CD4-positive, alpha-beta T cell treated with Interleukin-6 for 4 hours (primary cell): ENCODE measurements at regions not wholly inside any gene's neighbourhood (a gene's known extent, or its start where the extent isn't known, plus 50 kb on each side); places are given as distances from the start of the nearest gene placed in this dataset.

Experiments
- DNase-seq: peaks from one replicate; pipeline ENCODE4 v3.0.0-alpha.2; 2020; ENCODE audit warnings: mixed read lengths

DNA sequence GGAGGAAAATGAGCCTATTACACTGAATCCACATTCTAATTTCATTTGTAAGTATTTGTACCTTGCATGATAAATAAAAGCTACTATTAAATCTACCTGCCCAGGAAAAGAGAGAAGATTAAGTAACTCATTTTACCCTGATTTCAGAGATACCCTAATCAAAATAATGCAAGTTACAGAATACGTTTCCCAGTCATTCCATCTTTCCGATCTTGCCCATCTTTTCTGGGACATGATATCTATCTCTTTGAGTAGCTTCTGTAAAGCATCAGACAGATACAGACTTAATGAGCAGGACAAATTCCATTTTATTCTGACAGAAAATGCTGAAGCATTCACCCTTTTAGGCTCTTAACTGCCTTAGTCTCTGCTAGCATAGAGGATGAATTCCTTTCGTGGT is 56.6 kb downstream of the SPRY2 start:
- DNase-seq, result no peak

- no peak for DNase-seq
Measured at GRCh38 chr13:80278706-80279105, 62.2 kb downstream of the SPRY2 start.

DNA sequence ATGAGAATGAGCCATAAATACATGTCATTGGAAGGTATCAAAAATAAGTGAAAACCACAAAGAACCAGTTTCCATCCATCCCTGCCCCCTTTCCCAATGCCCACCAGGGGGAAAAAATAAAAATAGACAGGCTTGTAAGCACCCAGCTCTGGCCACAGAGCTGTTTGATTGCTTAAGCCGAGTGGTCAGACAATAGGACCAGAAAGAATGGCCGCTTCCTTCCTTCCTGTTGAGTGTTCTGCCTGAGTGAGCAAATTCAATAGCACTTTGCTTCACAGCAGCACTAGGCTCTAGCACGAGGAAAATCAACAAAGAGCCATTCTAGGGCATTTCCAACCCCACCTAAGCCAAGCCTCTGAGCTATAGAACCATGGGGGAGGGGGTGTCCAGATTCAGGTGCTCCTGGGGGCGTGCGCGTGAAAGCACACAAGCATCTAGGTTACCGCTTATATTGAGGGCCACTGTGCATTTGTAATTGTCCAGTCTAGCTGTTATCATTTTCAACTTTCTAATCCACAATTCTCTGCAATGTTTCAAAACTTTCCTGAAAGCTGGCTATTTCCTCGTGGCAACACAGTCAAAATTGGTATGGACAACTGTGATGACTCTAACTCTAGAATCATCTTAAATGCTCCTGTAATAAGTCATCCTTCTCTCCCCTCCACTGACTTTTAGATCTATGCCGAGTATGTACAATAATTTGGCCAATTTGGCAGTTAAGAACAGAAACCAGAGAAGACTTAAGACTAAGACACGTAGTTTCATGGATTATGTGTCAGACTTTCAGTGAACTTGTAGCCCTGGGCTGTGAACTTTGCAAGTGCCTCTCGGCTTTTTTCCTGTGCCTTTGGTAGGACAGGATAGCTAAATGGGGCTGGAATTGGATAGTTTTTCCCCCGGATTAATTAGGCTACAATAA is 64.3 kb downstream of the SPRY2 start:
- no peak for DNase-seq

DNA sequence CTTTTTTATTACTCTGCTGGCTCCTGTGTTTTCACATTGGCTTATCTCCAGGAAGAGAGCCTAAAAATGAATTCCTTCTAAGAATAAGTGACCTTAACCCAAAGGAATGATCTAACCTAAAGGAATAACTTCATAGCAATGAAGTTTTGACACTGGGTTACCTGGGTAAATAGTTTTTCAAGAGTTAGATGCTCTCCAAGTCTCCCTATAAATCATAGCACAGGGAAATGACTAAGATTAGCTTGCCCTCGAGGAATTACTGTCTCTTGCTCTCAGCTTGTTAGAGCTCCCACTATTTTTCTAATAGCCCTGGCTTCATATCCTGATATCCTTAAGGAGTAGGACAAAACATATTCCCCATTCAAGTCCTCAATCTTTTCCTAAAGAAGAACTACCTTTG is 66.3 kb downstream of the SPRY2 start:
- no peak for DNase-seq

GRCh38 chr13:80273718-80274117 is 67.2 kb downstream of the SPRY2 start:
- DNase-seq, result no peak

- DNase-seq, result no peak
Measured at GRCh38 chr13:80265348-80265747, 75.6 kb downstream of the SPRY2 start.

- DNase-seq, result no peak
Measured at GRCh38 chr13:80263745-80264513, 77.0 kb downstream of the SPRY2 start.

DNA sequence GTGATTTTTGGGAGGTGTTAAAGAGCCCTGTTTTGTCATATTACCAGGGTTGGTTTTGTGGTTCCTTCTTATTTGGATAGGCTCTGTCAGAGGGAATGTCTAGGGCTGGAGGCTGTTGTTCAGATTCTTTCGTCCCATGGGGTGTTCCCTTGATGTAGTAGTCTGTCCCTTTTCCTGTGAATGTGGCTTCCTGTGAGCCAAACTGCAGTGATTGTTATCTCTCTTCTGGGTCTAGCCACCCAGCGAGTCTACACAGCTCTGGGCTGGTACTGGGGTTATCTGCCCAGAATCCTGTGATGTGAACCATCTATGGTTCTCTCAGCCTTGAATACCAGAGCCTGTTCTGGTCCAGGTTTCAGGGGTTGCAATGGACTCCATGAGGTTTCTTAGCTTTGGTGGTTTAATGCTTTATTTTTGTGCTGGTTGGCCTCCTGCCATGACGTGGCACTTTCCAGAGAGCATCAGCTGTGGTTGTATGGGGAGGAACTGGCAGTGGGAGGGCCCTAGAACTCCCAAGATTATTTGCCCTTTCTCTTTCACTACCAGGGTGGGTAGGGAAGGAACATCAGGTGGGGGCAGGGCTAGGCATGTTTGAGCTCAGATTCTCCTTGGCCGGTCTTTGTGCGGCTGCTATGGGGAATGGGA is 78.8 kb downstream of the SPRY2 start:
- DNase-seq, result no peak

DNA sequence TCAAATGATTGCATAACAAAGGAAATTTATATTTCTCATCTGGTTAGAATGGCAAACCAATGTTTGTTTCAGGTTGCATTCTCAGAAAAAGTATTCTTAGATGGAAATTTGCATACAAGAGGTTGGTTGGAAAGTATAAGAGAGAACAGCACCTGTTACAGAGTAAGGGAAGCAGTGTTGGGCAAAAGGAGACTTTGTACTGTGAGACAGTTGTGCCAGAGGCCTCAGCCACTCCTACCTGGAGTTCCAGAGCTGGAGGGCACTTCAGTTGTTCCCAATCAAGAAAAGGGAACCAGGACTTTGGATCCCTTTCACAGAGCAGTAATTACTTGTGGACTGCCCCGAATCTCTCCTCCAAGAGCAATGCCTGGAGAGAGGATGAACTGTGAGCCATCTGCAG is 81.8 kb downstream of the SPRY2 start:
- no peak for DNase-seq

- no peak for DNase-seq
Measured at GRCh38 chr13:80256352-80256932, 84.5 kb downstream of the SPRY2 start.

DNA sequence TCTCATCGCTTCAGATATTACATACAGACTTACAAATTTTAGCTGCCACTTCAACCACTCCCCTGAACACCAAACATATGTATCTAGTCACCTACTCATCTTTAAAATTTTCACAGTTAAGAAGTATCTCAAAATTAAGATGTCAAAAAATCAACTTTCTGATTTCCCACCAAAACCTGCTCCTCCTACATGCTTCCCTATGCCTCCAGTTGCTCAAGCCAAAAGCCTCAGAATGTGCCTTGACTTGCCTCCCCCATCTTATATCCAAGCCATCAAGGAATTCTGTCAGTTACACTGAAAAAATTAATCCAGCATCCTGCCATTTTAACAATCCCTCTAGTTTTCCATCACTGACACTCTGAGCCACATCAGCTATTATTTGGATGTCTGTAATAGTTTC is 85.0 kb downstream of the SPRY2 start:
- DNase-seq, result no peak

DNA sequence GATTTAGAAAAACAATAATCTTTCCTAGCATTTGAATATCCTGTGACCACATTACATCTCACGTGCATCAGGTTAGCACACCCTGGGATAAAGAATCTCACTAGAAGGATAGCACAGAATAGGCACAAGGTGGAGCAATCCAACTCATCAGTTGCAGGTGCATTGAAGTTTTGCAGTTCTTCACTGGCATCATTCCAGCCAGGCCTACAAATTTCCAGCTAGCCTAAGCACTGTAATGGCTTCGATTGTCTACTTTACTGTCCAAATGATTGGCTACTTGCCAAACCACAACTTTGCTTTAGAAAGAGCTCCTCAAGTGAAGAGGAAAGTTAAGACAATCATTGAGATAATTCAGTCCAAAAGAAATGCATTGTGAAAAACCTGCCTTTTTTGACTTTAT is 89.5 kb downstream of the SPRY2 start:
- no peak for DNase-seq

DNA sequence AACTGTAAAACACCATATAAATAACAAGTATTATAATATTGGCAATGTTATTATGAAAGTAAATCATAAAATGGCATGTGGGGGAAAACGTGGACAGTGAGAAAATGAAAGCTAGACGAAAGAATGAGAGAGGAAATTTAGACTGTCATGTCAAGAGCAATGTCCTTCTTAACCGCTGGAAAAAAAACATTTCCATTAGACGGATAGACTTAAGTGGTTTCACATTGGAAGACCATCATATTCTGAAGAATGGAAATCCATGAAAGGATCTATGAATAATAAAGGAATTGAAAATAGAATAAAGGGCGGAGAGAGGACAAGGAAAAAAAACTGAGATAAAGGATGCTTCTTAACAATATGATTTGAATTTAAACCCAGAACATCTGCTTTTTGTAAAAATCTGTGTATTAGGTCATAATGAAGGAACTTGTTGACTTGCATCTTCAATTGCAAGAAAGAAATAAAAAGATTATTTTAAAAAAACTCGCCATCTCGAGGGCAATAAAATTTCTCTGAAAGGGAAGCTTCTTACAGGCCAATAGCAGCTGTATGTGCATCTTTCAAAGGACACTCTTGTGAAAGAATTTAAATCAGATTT is 90.6 kb downstream of the SPRY2 start:
- no peak for DNase-seq

DNA sequence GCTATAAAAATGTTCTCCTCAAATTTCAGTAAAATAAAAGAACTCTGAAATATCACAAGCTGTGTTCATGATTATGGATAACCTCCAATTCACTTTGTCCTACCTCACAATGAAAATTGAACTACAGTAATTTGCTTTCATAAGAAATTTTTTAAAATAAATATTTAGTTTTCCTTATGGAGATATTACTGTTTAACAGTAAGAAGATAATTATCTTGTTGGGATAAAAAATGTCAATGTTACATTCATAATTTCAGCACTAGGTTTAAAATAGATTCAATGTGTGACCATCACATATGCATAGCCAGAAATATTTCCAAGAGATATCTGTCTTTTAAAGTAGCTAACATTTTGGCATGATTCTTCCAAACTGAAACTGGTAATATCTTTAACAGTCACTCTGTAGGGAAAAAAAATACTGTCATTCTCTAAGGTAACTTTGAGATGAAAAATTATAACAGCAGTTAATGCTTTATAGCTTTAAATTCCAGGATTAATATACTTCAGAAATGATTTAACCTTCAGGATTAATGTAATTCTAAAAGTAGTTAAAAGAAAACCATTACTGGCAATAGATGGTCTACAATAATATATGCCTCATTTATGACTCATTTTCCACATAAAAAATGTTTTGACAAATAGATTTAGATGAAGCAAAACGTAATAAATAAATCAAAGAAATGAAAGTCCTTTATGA is 91.3 kb downstream of the SPRY2 start:
- DNase-seq, result no peak

DNA sequence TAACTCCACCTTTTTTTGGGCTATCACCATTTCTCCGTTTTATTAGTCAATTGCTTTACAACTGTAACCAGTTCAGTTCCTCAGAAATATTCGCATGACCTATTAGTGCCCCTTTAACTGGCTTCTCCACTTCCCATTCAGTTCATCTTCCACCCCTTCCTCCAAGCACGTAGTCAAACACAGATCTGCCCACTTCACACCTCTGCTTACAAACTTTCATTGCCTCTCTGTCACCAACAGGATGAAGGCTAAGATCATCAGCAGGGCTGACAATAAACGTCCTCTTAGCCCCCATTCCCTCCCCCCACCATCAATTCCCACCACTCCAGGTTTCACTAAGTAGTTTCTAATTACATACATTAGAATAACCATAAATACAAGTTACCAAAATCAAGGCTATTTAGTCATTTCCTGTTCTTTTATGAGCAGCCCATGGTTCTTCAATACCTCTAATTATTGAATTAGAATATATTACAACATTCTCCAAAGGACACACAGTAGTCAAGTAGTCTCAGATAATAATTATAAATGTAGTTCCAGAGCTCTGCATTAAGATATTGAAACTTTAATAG is 95.7 kb downstream of the SPRY2 start:
- no peak for DNase-seq

- no peak for DNase-seq
Measured at GRCh38 chr13:80244574-80244973, 96.4 kb downstream of the SPRY2 start.

GRCh38 chr13:80242728-80243427 is 98.0 kb downstream of the SPRY2 start:
- DNase-seq, result no peak

DNA sequence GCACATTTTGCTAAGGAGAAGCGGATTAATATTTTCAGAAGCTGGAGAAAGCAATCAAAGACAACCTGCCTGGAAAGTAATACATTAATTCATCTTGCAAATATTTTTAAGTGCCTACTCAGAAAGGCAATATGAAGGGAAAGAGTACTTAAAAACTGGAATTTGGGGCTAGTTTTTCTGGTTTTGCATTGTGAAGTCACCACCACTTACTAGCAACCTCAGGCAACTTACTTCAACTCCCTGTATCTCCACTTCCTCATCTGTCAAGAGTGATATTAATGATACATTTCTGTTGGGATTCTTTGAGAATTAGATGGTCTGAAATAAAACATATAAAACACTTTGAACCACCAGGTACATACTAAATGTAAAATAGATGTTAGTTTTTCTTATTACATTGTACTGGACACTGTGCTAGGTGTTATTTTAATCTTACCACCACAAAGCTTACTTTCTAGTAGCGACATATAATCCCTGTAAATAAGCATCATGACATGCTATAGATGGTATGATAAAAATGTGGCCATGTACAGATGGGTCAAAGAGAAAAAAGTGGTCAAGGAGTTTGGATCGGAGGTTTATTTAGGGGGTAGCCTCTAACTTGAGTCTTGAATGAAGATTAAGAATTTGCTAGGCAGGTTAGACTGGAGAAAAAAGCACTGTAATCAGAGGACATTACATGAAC is 101.2 kb downstream of the SPRY2 start:
- DNase-seq, result no peak

DNA sequence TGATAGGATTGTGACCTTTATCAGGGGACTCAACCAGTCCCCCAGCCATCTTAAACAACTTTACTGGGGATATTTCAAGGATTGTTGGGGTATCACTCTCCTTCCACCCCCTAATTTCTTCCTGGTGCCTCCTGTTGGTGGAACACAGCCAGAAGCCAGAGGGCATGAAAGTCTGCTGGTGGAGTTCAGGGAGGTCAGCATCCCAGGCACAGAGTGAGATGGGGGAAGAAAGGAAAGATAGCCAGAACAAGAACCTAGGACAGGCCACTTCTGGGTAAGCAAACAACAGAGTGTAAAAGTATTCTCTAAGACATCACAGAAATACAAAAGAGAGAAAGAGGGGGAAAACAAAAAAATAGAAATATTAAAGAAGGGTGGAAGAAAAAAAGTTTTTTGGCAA is 101.8 kb downstream of the SPRY2 start:
- no peak for DNase-seq

GRCh38 chr13:80237646-80238045 is 103.3 kb downstream of the SPRY2 start:
- no peak for DNase-seq

DNA sequence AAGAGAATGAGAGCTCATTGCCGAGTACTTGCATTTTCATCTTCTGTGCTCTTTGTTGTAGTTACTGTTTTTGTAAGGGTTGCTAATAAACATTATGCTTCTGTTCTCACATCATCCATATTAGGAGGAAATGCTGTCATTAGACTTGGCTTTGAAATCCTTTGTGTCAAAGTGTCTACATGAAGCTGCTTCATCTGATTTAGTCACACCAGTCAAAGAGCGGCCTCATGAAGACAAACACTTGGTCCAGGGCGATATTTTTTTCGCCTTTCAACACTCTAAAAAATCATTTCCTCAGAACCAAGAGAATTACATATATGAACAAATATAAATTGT is 105.0 kb downstream of the SPRY2 start:
- DNase-seq, result no peak
